WTC11 (cell line): ENCODE measurements at regions not wholly inside any gene's neighbourhood (a gene's known extent, or its start where the extent isn't known, plus 50 kb on each side); places are given as distances from the start of the nearest gene placed in this dataset.
A peak's percentile ranks its signal among the peaks of the same experiment; 100 is the strongest.

ENCODE experiments used
- ATAC-seq: fragments of 200-7000 bp; cut with Tn5 transposase; 2 replicates; pipeline ENCODE4 v1.10.0; 2021; ENCODE audit warnings: mild to moderate bottlenecking, moderate library complexity
- CTCF ChIA-PET: fragments of 300-600 bp; sonication (Branson Sonifier 250); formaldehyde crosslinking; loops from one replicate; lab custom pipeline; 2021; ENCODE audit warnings: antibody characterized with exemption; lab: Charles Lee
- POLR2A ChIA-PET: fragments of 350-600 bp; sonication (Branson Sonifier 250); formaldehyde crosslinking; loops from one replicate; lab custom pipeline; 2021; ENCODE audit warnings: antibody characterized with exemption; lab: Charles Lee
- DNase-seq: peaks from one replicate; pipeline ENCODE4 v3.0.0; 2021; ENCODE audit warnings: low spot score
- H3K27ac Mint-ChIP-seq: 2 replicates; pipeline ENCODE4 v1.8.0; 2021; ENCODE audit warnings: mixed read lengths
- H3K27me3 Mint-ChIP-seq: 2 replicates; pipeline ENCODE4 v1.8.0; 2021; ENCODE audit warnings: low read depth, mild to moderate bottlenecking, moderate library complexity, mixed read lengths
- H3K36me3 Mint-ChIP-seq: 2 replicates; pipeline ENCODE4 v1.8.0; 2021; ENCODE audit warnings: mixed read lengths
- H3K4me1 Mint-ChIP-seq: 2 replicates; pipeline ENCODE4 v1.8.0; 2022; ENCODE audit warnings: mixed read lengths
- H3K4me3 Mint-ChIP-seq: 2 replicates; pipeline ENCODE4 v1.8.0; 2021; ENCODE audit warnings: mild to moderate bottlenecking, moderate library complexity, mixed read lengths
- H3K9me3 Mint-ChIP-seq: 2 replicates; pipeline ENCODE4 v1.8.0; 2021; ENCODE audit warnings: mixed read lengths
- AR ChIP-seq: fragments of 250-450 bp; sonication (Bioruptor Pico); IDR thresholded peaks from 2 replicates; pipeline ENCODE4 v1.9.0; 2021; ENCODE audit warnings: mild to moderate bottlenecking
- ATF1 ChIP-seq: sonication (generic); formaldehyde crosslinking; IDR thresholded peaks from 2 replicates; pipeline ENCODE4 v1.8.1; 2023; ENCODE audit warnings: mild to moderate bottlenecking, moderate library complexity, missing genetic modification reagents
- ELF4 ChIP-seq: sonication (generic); formaldehyde crosslinking; IDR thresholded peaks from 2 replicates; pipeline ENCODE4 v1.8.1; 2022; ENCODE audit warnings: low read depth, mild to moderate bottlenecking, moderate library complexity, missing genetic modification reagents
- EMX1 ChIP-seq: fragments of 250-450 bp; sonication (Bioruptor Pico); IDR thresholded peaks from 2 replicates; pipeline ENCODE4 v1.8.0; 2021; ENCODE audit warnings: mild to moderate bottlenecking
- FOXJ3 ChIP-seq: sonication (generic); formaldehyde crosslinking; IDR thresholded peaks from 2 replicates; pipeline ENCODE4 v1.9.0; 2021; ENCODE audit warnings: missing genetic modification reagents, mild to moderate bottlenecking, borderline replicate concordance
- FOXP4 ChIP-seq: sonication (generic); formaldehyde crosslinking; IDR thresholded peaks from 2 replicates; pipeline ENCODE4 v1.8.0; 2022; ENCODE audit warnings: mild to moderate bottlenecking, missing genetic modification reagents
- GABPB1 ChIP-seq: sonication (generic); formaldehyde crosslinking; IDR thresholded peaks from 2 replicates; pipeline ENCODE4 v1.8.1; 2023; ENCODE audit warnings: mild to moderate bottlenecking, missing genetic modification reagents
- GTF2I ChIP-seq: fragments of 250-450 bp; sonication (Bioruptor Pico); conservative IDR thresholded peaks from 2 replicates; pipeline ENCODE4 v1.4.0; 2021; ENCODE audit warnings: mild to moderate bottlenecking
- HMGXB4 ChIP-seq: sonication (generic); formaldehyde crosslinking; IDR thresholded peaks from 2 replicates; pipeline ENCODE4 v1.8.1; 2023; ENCODE audit warnings: mild to moderate bottlenecking, moderate library complexity, missing genetic modification reagents
- JUN ChIP-seq: sonication (generic); formaldehyde crosslinking; IDR thresholded peaks from 2 replicates; pipeline ENCODE4 v1.8.0; 2023; ENCODE audit warnings: mild to moderate bottlenecking, missing genetic modification reagents
- MYBL2 ChIP-seq: sonication (generic); formaldehyde crosslinking; IDR thresholded peaks from 2 replicates; pipeline ENCODE4 v1.8.1; 2023; ENCODE audit warnings: mild to moderate bottlenecking, moderate library complexity, missing genetic modification reagents
- NR3C1 ChIP-seq: sonication (generic); formaldehyde crosslinking; conservative IDR thresholded peaks from 2 replicates; pipeline ENCODE4 v1.8.1; 2023; ENCODE audit warnings: low read depth, mild to moderate bottlenecking, missing genetic modification reagents
- PREB ChIP-seq: sonication (generic); formaldehyde crosslinking; IDR thresholded peaks from 2 replicates; pipeline ENCODE4 v1.8.1; 2022; ENCODE audit warnings: mild to moderate bottlenecking, missing genetic modification reagents, moderate library complexity, borderline replicate concordance
- ZBTB43 ChIP-seq: sonication (generic); formaldehyde crosslinking; IDR thresholded peaks from 2 replicates; pipeline ENCODE4 v1.8.1; 2023; ENCODE audit warnings: mild to moderate bottlenecking, missing genetic modification reagents
- ZNF317 ChIP-seq: sonication (generic); formaldehyde crosslinking; IDR thresholded peaks from 2 replicates; pipeline ENCODE4 v1.8.1; 2023; ENCODE audit warnings: low read depth, mild to moderate bottlenecking, moderate library complexity, missing genetic modification reagents, borderline replicate concordance
- ZNF532 ChIP-seq: fragments of 250-450 bp; sonication (Bioruptor Pico); IDR thresholded peaks from 2 replicates; pipeline ENCODE4 v1.9.0; 2021; ENCODE audit warnings: mild to moderate bottlenecking, borderline replicate concordance
- TF ChIP-seq, protein P1 (sequence below): fragments of 250-450 bp; sonication (Bioruptor Pico); IDR thresholded peaks from 2 replicates; pipeline ENCODE4 v2.1.2; 2022; ENCODE audit warnings: mild to moderate bottlenecking, moderate library complexity
- TF ChIP-seq, protein P2 (sequence below): sonication (generic); formaldehyde crosslinking; IDR thresholded peaks from 2 replicates; pipeline ENCODE4 v1.8.1; 2022; ENCODE audit warnings: low read depth, missing genetic modification reagents, borderline replicate concordance

- no peak for TF ChIP-seq AR
- TF ChIP-seq MYBL2 (CRISPR knock-in tag): no peak
- no peak for TF ChIP-seq HMGXB4 (CRISPR knock-in tag)
- TF ChIP-seq FOXP4 (CRISPR knock-in tag): no peak
- TF ChIP-seq ATF1 (CRISPR knock-in tag): no peak
- TF ChIP-seq, protein P1, sequence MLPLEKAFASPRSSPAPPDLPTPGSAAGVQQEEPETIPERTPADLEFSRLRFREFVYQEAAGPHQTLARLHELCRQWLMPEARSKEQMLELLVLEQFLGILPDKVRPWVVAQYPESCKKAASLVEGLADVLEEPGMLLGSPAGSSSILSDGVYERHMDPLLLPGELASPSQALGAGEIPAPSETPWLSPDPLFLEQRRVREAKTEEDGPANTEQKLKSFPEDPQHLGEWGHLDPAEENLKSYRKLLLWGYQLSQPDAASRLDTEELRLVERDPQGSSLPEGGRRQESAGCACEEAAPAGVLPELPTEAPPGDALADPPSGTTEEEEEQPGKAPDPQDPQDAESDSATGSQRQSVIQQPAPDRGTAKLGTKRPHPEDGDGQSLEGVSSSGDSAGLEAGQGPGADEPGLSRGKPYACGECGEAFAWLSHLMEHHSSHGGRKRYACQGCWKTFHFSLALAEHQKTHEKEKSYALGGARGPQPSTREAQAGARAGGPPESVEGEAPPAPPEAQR (CRISPR knock-in tag): no peak
- no peak for TF ChIP-seq ELF4 (CRISPR knock-in tag)
- TF ChIP-seq JUN (CRISPR knock-in tag): no peak
- TF ChIP-seq FOXJ3 (CRISPR knock-in tag): no peak
- no peak for TF ChIP-seq ZNF317 (CRISPR knock-in tag)
- no peak for TF ChIP-seq EMX1
Observed at GRCh38 chr2:111705711-111706336, 178.2 kb downstream of the ANAPC1 start (continued).

DNA sequence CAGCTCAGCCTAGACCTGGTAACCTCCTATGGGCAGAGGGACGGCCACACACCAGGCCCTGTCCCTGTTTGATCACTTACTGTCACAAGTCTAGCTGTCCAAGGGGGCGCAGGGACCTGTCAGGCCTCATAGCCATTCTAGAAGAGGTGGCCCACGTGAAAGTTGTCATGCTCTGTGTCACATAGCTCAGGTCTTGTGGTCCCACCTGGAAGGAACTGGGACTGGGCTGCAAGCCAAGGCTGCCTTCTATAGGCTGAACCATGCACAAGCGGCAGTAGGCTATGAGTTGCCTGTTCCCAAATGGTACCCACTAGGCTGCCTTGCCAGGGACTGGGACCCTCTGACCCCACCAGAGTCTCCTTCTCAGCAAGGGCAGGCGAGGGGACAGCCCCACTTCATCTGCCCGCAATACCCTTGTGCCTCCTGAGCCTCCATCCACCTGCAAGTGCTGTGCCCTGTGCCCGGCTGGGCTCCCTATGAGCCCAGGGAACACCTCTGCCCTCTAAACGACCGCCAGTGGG is 177.5 kb downstream of the ANAPC1 start:
- ATAC-seq (no peak), DNase-seq (no peak)
- CTCF ChIA-PET: interaction anchor here (1.0 kb wide), 2 partner anchors 223 to 589 kb away, joined by 3 read pairs; no protein-coding TSS in a partner anchor
- no peak overlapping the region for H3K4me3 Mint-ChIP-seq
- peaks cover 4% of the 10 kb centered on the region for H3K36me3 Mint-ChIP-seq
- peak overlapping the region; percentile 98 for H3K27ac Mint-ChIP-seq
- H3K4me1 Mint-ChIP-seq: peaks cover 74% of the 10 kb centered on the region
- peaks cover 6% of the 10 kb centered on the region; the same call in 1 of the 2 replicates for H3K27me3 Mint-ChIP-seq
- POLR2A ChIA-PET: no interaction called here
- peaks cover 5% of the 10 kb centered on the region for H3K9me3 Mint-ChIP-seq
- TF ChIP-seq ZBTB43 (CRISPR knock-in tag) (no peak), PREB (no peak), ZNF532 (no peak), NR3C1 (CRISPR knock-in tag) (no peak), JUN (CRISPR knock-in tag) (no peak), GTF2I (CRISPR knock-in tag) (no peak), ZNF317 (CRISPR knock-in tag) (no peak), GABPB1 (no peak)
- TF ChIP-seq, protein P2, sequence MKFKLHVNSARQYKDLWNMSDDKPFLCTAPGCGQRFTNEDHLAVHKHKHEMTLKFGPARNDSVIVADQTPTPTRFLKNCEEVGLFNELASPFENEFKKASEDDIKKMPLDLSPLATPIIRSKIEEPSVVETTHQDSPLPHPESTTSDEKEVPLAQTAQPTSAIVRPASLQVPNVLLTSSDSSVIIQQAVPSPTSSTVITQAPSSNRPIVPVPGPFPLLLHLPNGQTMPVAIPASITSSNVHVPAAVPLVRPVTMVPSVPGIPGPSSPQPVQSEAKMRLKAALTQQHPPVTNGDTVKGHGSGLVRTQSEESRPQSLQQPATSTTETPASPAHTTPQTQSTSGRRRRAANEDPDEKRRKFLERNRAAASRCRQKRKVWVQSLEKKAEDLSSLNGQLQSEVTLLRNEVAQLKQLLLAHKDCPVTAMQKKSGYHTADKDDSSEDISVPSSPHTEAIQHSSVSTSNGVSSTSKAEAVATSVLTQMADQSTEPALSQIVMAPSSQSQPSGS (CRISPR knock-in tag): no peak
